ENCODE measurements at regions not wholly inside any gene's neighbourhood (a gene's known extent, or its start where the extent isn't known, plus 50 kb on each side); places are given as distances from the start of the nearest gene placed in this dataset.
A peak's percentile ranks its signal among the peaks of the same experiment; 100 is the strongest.

DNA sequence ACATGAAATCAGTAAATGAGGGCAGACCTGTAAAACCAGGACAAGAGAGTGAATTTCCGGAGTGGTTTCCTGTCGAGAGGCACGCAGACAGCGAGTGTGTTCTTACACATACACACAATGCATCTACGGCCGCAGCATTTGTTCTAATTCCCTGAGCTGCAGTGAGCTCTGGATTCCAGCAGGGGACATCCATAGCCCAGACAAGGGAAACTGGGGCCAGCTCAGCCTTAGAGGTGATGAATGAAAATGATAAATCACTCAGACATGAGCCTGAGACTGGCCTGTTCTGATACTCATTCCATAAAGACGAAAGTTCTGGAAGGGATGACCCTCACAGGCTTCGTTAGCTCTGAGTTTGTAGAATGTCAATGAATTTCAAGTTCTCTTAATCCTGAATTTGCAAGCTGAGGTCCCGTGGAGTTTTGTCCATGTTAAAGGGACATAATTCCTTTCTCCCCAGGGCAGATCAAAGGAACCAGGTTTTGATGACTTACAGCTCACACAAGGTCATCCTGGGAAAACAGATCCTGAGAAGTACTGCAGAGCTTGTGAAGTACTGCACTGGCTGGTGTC is 207.9 kb upstream of the C1orf87 start:
- no peak overlapping the region for H3K27ac Mint-ChIP-seq
- Histone ChIP-seq H3K36me3 (ENCODE audit: control insufficient read depth, insufficient read depth, low read length) (no peaks in the 10 kb centered on the region), H3K4me1 (ENCODE audit: control insufficient read depth, insufficient read depth, low read length) (no peaks in the 10 kb centered on the region), H3K4me3 (ENCODE audit: low read length) (no peak overlapping the region), H3K27me3 (ENCODE audit: control insufficient read depth, insufficient read depth, low read length, poor library complexity, severe bottlenecking) (no peaks in the 10 kb centered on the region), H3K9ac (ENCODE audit: extremely low read depth, low read length, poor library complexity, severe bottlenecking) (no peak overlapping the region), H3K9me3 (ENCODE audit: control insufficient read depth, low read length) (no peaks in the 10 kb centered on the region), H3K27ac (ENCODE audit: low read depth, low read length) (no peak overlapping the region)
- H3K27me3 Mint-ChIP-seq (ENCODE audit: insufficient read depth): no peaks in the 10 kb centered on the region
- H3K4me3 Mint-ChIP-seq: no peak overlapping the region
- no peaks in the 10 kb centered on the region for H3K36me3 Mint-ChIP-seq (ENCODE audit: low read depth)
- WGBS, 2 experiments (ENCODE audit: insufficient coverage in 1 of 2, insufficient read length in 1 of 2): 20 to 32% methylated on average over 3 to 9 of the region's 9 CpGs
- H3K9me3 Mint-ChIP-seq: no peaks in the 10 kb centered on the region
- TF ChIP-seq, protein P1, sequence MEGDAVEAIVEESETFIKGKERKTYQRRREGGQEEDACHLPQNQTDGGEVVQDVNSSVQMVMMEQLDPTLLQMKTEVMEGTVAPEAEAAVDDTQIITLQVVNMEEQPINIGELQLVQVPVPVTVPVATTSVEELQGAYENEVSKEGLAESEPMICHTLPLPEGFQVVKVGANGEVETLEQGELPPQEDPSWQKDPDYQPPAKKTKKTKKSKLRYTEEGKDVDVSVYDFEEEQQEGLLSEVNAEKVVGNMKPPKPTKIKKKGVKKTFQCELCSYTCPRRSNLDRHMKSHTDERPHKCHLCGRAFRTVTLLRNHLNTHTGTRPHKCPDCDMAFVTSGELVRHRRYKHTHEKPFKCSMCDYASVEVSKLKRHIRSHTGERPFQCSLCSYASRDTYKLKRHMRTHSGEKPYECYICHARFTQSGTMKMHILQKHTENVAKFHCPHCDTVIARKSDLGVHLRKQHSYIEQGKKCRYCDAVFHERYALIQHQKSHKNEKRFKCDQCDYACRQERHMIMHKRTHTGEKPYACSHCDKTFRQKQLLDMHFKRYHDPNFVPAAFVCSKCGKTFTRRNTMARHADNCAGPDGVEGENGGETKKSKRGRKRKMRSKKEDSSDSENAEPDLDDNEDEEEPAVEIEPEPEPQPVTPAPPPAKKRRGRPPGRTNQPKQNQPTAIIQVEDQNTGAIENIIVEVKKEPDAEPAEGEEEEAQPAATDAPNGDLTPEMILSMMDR (conservative IDR thresholded peaks at IDR 0.05): peak; percentile 87
- peaks cover 9% of the 10 kb centered on the region for H3K4me1 Mint-ChIP-seq
- peak; percentile 90 for DNase-seq

DNA sequence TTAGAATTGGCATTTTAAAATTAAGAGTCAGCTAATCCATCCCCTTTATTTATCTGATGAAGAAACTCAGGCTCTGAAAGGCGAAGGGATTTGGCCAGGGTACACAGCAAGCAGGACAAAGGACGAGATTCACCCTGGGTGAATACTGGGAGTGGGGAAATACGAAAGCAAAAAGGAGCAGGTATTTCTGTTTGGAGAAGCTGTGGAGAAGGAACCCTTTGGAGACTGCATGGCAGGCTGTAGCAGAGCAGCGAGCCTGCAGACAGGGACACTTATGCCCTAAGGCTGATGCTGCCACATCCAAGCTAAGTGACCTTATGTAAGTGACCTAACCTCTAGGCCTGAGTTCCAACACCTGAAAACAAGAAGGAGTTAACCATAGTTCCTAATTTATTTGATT is 207.2 kb upstream of the C1orf87 start:
- Mint-ChIP-seq H3K4me1 (peaks cover 9% of the 10 kb centered on the region), H3K9me3 (no peaks in the 10 kb centered on the region), H3K36me3 (ENCODE audit: low read depth) (no peaks in the 10 kb centered on the region), H3K27me3 (ENCODE audit: insufficient read depth) (no peaks in the 10 kb centered on the region), H3K4me3 (no peak overlapping the region), H3K27ac (no peak overlapping the region)
- Histone ChIP-seq H3K27me3 (ENCODE audit: control insufficient read depth, insufficient read depth, low read length, poor library complexity, severe bottlenecking) (no peaks in the 10 kb centered on the region), H3K4me3 (ENCODE audit: low read length) (no peak overlapping the region), H3K9ac (ENCODE audit: extremely low read depth, low read length, poor library complexity, severe bottlenecking) (no peak overlapping the region), H3K36me3 (ENCODE audit: control insufficient read depth, insufficient read depth, low read length) (no peaks in the 10 kb centered on the region), H3K27ac (ENCODE audit: low read depth, low read length) (no peak overlapping the region), H3K4me1 (ENCODE audit: control insufficient read depth, insufficient read depth, low read length) (no peaks in the 10 kb centered on the region), H3K9me3 (ENCODE audit: control insufficient read depth, low read length) (no peaks in the 10 kb centered on the region)
- no peak for DNase-seq
- WGBS, 2 experiments (ENCODE audit: insufficient coverage in 1 of 2, insufficient read length in 1 of 2): 88 to 100% methylated on average over 2 to 4 of the region's 4 CpGs
- TF ChIP-seq, protein P1 (conservative IDR thresholded peaks at IDR 0.05): no peak

DNA sequence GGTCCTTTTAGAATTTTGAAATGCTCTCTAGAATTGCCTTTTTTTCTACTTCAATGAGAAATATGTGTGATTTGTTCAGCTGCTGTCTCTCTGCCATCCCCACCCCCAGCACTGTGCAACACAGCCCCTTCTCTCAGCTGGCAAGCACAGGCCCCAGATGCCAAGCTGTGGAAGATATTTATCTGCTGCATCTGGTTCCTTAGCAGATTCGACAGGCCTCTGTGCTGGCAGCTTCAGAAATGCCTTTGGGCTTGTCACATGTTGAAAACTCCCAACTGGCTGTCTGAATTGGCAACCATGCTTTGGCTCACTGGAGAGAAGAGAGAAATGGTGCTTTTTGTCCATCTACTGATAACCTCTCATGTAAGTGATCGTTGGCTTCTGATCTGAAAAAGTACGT is 206.7 kb upstream of the C1orf87 start:
- Mint-ChIP-seq H3K27me3 (ENCODE audit: insufficient read depth) (no peaks in the 10 kb centered on the region), H3K36me3 (ENCODE audit: low read depth) (no peaks in the 10 kb centered on the region), H3K4me1 (peaks cover 9% of the 10 kb centered on the region), H3K9me3 (no peaks in the 10 kb centered on the region), H3K4me3 (no peak overlapping the region), H3K27ac (no peak overlapping the region)
- TF ChIP-seq, protein P1 (conservative IDR thresholded peaks at IDR 0.05): no peak
- Histone ChIP-seq H3K9ac (ENCODE audit: extremely low read depth, low read length, poor library complexity, severe bottlenecking) (no peak overlapping the region), H3K4me1 (ENCODE audit: control insufficient read depth, insufficient read depth, low read length) (no peaks in the 10 kb centered on the region), H3K27ac (ENCODE audit: low read depth, low read length) (no peak overlapping the region), H3K27me3 (ENCODE audit: control insufficient read depth, insufficient read depth, low read length, poor library complexity, severe bottlenecking) (no peaks in the 10 kb centered on the region), H3K4me3 (ENCODE audit: low read length) (no peak overlapping the region), H3K36me3 (ENCODE audit: control insufficient read depth, insufficient read depth, low read length) (no peaks in the 10 kb centered on the region), H3K9me3 (ENCODE audit: control insufficient read depth, low read length) (no peaks in the 10 kb centered on the region)
- no peak for DNase-seq
- 71 to 91% methylated on average over 1 to 3 of the region's 3 CpGs for WGBS, 2 experiments (ENCODE audit: insufficient coverage in 1 of 2, insufficient read length in 1 of 2)
